ENCODE measurements at regions not wholly inside any gene's neighbourhood (a gene's known extent, or its start where the extent isn't known, plus 50 kb on each side); places are given as distances from the start of the nearest gene placed in this dataset.

DNA sequence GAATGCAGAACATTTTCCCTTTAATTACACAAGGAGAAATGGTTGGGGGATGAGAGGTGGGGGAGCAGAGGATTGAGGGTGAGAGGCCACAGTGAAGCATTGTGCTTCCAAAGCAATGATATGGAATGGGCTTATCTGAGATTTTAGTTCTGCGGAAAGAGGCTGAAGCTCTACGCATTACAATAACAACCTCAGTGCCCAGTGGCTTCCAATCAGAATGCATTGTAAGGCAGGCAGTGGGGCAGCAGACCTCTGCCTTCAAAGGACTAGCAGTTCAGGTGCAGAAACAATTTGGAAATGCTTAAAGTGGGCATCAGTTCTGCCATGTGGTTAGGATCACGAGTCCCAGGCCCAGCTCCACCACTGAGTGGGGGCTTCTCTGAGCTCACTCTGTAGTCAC is 251.0 kb upstream of the ZMIZ1 start:
- no peak overlapping the region for H3K27ac ChIP-seq (replicated peaks)
- peaks cover 9% of the 10 kb centered on the region for H3K9me3 ChIP-seq (replicated peaks)
- no peaks in the 10 kb centered on the region for H3K4me1 ChIP-seq
- TF ChIP-seq, protein P1, sequence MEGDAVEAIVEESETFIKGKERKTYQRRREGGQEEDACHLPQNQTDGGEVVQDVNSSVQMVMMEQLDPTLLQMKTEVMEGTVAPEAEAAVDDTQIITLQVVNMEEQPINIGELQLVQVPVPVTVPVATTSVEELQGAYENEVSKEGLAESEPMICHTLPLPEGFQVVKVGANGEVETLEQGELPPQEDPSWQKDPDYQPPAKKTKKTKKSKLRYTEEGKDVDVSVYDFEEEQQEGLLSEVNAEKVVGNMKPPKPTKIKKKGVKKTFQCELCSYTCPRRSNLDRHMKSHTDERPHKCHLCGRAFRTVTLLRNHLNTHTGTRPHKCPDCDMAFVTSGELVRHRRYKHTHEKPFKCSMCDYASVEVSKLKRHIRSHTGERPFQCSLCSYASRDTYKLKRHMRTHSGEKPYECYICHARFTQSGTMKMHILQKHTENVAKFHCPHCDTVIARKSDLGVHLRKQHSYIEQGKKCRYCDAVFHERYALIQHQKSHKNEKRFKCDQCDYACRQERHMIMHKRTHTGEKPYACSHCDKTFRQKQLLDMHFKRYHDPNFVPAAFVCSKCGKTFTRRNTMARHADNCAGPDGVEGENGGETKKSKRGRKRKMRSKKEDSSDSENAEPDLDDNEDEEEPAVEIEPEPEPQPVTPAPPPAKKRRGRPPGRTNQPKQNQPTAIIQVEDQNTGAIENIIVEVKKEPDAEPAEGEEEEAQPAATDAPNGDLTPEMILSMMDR (IDR thresholded peaks at IDR 0.05; ENCODE audit: borderline replicate concordance) = no peak
- no peak for DNase-seq
- no peaks in the 10 kb centered on the region for H3K36me3 ChIP-seq
- intact Hi-C loops (cut with micrococcal nuclease) = no loop called here
- no peaks in the 10 kb centered on the region for H3K27me3 ChIP-seq (ENCODE audit: low read depth)
- H3K4me3 ChIP-seq = no peak overlapping the region

DNA sequence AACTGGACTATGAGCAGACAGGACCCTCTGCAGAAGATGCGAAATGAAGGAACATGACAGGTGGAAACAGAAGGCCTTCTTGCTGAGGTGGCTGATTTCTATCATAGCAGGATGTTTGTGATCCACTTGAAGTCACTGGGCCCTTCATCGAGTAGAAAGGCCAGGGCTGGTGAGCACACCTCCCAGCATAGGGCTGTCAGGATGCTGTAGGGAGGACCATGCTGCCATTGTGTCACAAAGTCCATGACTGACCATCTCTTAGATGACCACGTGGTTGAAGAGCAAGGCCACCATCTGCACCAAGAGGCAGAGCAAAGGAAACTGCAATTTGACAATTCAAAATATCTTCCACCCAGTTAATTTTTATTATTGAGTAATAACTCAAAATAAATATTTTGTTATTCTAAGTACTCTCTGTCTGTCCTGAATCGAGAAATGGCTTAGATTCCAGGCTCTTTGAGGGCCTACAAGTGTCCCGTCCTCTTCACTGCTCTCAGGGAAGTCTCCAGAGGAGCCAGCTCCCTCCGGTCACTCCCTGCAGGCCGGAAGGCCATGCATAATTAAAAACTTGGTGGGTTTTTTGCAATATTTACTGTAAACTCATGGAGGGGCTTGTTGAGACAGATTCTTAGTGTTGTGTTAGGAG is 249.3 kb upstream of the ZMIZ1 start:
- DNase-seq = no peak
- TF ChIP-seq, protein P1 (IDR thresholded peaks at IDR 0.05; ENCODE audit: borderline replicate concordance) = no peak
- H3K36me3 ChIP-seq = no peaks in the 10 kb centered on the region
- H3K4me1 ChIP-seq = no peaks in the 10 kb centered on the region
- H3K4me3 ChIP-seq = no peak overlapping the region
- H3K9me3 ChIP-seq (replicated peaks) = peaks cover 13% of the 10 kb centered on the region
- H3K27ac ChIP-seq (replicated peaks) = no peak overlapping the region
- no peaks in the 10 kb centered on the region for H3K27me3 ChIP-seq (ENCODE audit: low read depth)
- intact Hi-C loops (cut with micrococcal nuclease) = no loop called here

DNA sequence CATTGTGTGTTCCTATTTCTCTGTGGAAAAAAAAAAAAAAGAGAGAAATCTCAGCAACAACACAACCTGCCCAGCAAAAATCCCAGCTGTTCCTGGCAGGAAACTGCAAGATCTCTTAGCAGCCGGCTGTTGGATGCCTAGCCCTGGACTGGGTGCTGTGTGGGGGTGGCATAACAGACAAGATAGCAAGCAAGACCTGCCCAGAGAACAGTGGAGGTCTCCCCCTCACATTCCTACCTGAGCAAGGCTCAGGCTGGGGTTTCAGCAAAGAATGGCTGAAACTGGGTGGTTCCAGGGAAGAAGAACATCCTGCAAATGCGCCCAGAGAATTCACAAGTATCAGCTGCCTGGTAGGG is 248.8 kb upstream of the ZMIZ1 start:
- TF ChIP-seq, protein P1 (IDR thresholded peaks at IDR 0.05; ENCODE audit: borderline replicate concordance) = no peak
- intact Hi-C loops (cut with micrococcal nuclease) = no loop called here

DNA sequence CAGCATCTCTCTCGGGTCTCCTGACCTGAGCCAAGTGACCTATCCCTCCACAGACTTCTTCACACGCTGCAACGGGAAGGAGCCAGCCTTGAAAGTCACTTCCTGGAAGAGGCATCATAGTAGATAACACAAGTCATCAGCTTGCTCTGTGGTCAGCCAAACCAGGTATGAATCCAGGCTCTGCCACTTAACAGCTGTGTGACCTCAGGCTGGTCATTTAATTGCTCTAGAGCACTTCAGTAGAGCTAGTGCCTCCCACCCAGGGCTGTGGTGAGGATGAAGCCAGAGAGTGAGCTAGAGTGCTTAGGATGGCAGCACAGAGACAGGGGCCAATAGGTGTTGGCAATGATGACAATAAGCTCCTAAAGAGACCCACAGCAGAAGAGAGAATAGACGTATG is 247.7 kb upstream of the ZMIZ1 start:
- H3K4me1 ChIP-seq = no peaks in the 10 kb centered on the region
- H3K36me3 ChIP-seq = no peaks in the 10 kb centered on the region
- no peak for DNase-seq
- H3K9me3 ChIP-seq (replicated peaks) = peaks cover 13% of the 10 kb centered on the region
- H3K27me3 ChIP-seq (ENCODE audit: low read depth) = no peaks in the 10 kb centered on the region
- intact Hi-C loops (cut with micrococcal nuclease) = no loop called here
- no peak overlapping the region for H3K27ac ChIP-seq (replicated peaks)
- H3K4me3 ChIP-seq = no peak overlapping the region
- TF ChIP-seq, protein P1 (IDR thresholded peaks at IDR 0.05; ENCODE audit: borderline replicate concordance) = no peak

More for the DNA sequence above, 248.8 kb upstream of the ZMIZ1 start:
- Histone ChIP-seq H3K4me3 (no peak overlapping the region), H3K27ac (replicated peaks) (no peak overlapping the region), H3K9me3 (replicated peaks) (peaks cover 13% of the 10 kb centered on the region), H3K4me1 (no peaks in the 10 kb centered on the region), H3K36me3 (no peaks in the 10 kb centered on the region), H3K27me3 (ENCODE audit: low read depth) (no peaks in the 10 kb centered on the region)
- DNase-seq = no peak

DNA sequence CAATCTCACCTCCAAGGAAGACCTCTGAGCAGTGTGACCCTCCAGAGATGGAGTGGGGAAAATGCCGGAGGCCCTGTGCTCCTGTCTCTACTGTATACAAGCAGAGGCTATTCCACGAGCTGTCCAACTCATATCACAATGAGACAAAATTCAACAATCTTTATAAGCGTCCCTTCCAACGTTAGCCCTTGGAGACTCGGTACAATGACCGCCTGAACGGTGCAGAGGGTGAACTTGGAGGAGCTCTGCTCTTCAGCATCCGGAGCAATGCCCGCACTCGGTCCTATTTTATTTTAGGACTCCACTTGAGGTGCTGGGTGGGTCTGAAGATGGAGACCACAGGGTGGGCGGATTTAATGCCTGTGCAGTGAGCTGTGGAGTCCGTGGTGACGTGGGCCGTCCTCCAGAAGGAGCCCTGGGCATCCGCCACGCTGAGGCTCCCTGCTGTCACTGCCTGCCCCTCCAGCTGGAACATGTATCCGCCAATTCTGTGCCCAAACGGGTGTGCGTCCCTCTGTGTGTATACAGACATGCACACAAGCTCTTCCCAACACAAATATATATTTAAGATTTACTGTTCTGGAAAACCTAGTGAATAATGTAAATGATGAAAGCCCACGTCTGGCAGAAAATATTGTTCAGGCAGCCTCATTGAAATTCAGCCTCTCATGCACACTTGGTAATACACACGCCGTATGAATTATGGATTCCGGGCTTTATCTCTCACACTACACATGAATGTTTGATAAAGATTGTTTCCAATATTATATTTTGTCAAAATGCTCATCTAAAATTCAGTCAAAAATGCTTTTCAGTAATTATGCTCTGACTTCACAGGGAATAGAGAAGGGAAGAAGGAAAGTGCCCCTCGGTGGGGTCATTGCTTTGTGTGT is 239.9 kb upstream of the ZMIZ1 start:
- Histone ChIP-seq H3K27ac (replicated peaks) (no peak overlapping the region), H3K9me3 (replicated peaks) (peaks cover 16% of the 10 kb centered on the region), H3K4me1 (peaks cover 13% of the 10 kb centered on the region), H3K27me3 (ENCODE audit: low read depth) (peaks cover 3% of the 10 kb centered on the region), H3K4me3 (no peak overlapping the region), H3K36me3 (no peaks in the 10 kb centered on the region)
- DNase-seq = no peak
- TF ChIP-seq, protein P1 (IDR thresholded peaks at IDR 0.05; ENCODE audit: borderline replicate concordance) = no peak
- intact Hi-C loops (cut with micrococcal nuclease) = no loop called here
